Lung (tissue), 11 donors: ENCODE measurements at regions not wholly inside any gene's neighbourhood (a gene's known extent, or its start where the extent isn't known, plus 50 kb on each side); places are given as distances from the start of the nearest gene placed in this dataset.
A peak's percentile ranks its signal among the peaks of the same experiment; 100 is the strongest.

Experiments used
- ATAC-seq: fragments of 200-7000 bp; cut with Tn5 transposase; one replicate; pipeline ENCODE4 v1.9.1; 2020; ENCODE audit warnings: moderate number of reproducible peaks; ENCODE audit not compliant: insufficient read depth, low FRiP score
- DNase-seq, 3 donors: peaks; one replicate each; pipeline ENCODE4 v3.0.0-alpha.2; 2013 to 2017
- H3K27ac ChIP-seq, 2 donors: one replicate each; pipeline ENCODE4 v1.5.1; 2013; ENCODE audit warnings: mild to moderate bottlenecking in 2 of 2, moderate library complexity in 2 of 2, control low read depth in 1 of 2, inconsistent platforms in 1 of 2, low read depth in 1 of 2, low read length in 1 of 2
- H3K27me3 ChIP-seq, 3 donors: one replicate each; pipeline ENCODE4 v1.5.1; 2013; ENCODE audit warnings: low read length in 2 of 3; ENCODE audit not compliant: control insufficient read depth in 3 of 3, insufficient read depth in 3 of 3
- H3K36me3 ChIP-seq, 4 donors: one replicate each; pipeline ENCODE4 v1.5.1; 2013; ENCODE audit warnings: low read length in 4 of 4, mild to moderate bottlenecking in 1 of 4, moderate library complexity in 1 of 4; ENCODE audit not compliant: control insufficient read depth in 4 of 4, insufficient read depth in 4 of 4
- H3K4me1 ChIP-seq, 5 donors: one replicate each; pipeline ENCODE4 v1.5.1; 2013; ENCODE audit warnings: low read length in 5 of 5, mild to moderate bottlenecking in 2 of 5, moderate library complexity in 1 of 5; ENCODE audit not compliant: control insufficient read depth in 5 of 5, insufficient read depth in 5 of 5
- H3K4me3 ChIP-seq: one replicate; pipeline ENCODE4 v1.5.1; 2013; ENCODE audit warnings: mild to moderate bottlenecking, control low read depth, moderate library complexity
- H3K9ac ChIP-seq, 2 donors: one replicate each; pipeline ENCODE4 v1.5.1; 2013; ENCODE audit warnings: low read length in 2 of 2, control low read depth in 1 of 2; ENCODE audit not compliant: insufficient read depth in 1 of 2
- H3K9me3 ChIP-seq, 4 donors: one replicate each; pipeline ENCODE4 v1.5.1; 2013; ENCODE audit warnings: low read length in 3 of 4, mild to moderate bottlenecking in 1 of 4, moderate library complexity in 1 of 4; ENCODE audit not compliant: control insufficient read depth in 4 of 4, insufficient read depth in 3 of 4
- CTCF ChIP-seq: IDR thresholded peaks from 2 replicates; pipeline ENCODE4 v1.5.1; 2012; ENCODE audit warnings: mild to moderate bottlenecking; ENCODE audit errors: control extremely low read depth, extremely low read depth
- WGBS, 2 donors: extraction: QIAGEN DNeasy Blood & Tissue Kit; methylation state at CpG; one replicate each; pipeline ENCODE4 v1.1.7; 2013; 5-methylcytosine and 5-hydroxymethylcytosine counted together
- donor health status: control.
- donor health status: control.
- donor health status: Bipolar disorder and iron deficiency.
- donor health status: healthy.
- donor health status: DM: yes; HTN: yes; CAD: no.

DNA sequence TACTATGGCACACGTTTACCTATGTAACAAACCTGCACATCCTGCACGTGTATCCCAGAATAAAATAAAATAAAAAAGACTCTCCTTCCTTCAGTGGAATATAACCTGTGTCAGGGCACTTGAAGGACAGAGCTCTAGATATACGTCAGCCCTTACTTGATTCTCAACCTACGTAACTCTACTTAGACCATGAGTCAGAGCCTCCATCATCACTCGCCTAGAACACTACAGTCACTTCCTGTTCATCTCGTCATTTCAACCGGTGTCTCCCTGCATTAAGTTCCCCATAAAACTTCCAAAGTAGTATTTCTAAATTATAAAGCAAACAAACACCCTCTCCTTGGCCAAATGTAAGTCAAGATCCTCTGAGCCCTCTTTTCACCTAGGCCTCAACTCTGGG lies 243.5 kb upstream of the CCNG1 start:
- H3K4me1 ChIP-seq, result peaks cover 0 to 21% (median 0%) of the 10 kb centered on the region in 5 donors
- H3K4me3 ChIP-seq, result no peak overlapping the region
- H3K9ac ChIP-seq, result no peak overlapping the region
- no peak for DNase-seq
- no peak for ATAC-seq
- no peak for TF ChIP-seq CTCF
- no peaks in the 10 kb centered on the region for H3K36me3 ChIP-seq
- 90% methylated on average over 7 of the region's 7 CpGs for WGBS, 2 donors
- H3K27me3 ChIP-seq, result no peaks in the 10 kb centered on the region
- H3K9me3 ChIP-seq, result no peaks in the 10 kb centered on the region
- H3K27ac ChIP-seq, result no peak overlapping the region

DNA sequence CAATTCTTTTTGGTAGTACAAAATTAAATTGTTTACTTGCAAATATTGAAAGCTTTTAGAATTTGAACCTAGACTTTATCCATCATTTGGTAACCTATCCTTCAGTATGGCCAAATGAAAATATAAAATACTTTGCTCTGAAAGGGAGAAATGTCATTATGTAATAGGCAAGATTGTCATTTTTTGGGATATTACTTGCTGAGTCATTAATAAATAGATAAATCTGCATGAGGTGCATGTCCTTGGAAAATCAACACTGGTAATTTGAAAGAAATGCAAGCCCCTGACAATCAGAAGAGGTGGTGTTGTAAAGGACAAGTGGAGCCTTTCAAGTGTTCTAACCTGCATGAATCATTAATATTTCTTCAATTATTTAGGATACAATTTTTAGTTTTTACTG lies 231.8 kb upstream of the CCNG1 start:
- H3K36me3 ChIP-seq, result no peaks in the 10 kb centered on the region
- no peak for DNase-seq
- no peak for TF ChIP-seq CTCF

GRCh38 chr5:163221581-163221980 lies 215.8 kb upstream of the CCNG1 start:
- TF ChIP-seq CTCF, result no peak
- 65 to 66% methylated on average over 4 of the region's 4 CpGs for WGBS, 2 donors

More for the DNA sequence above, 231.8 kb upstream of the CCNG1 start:
- no peak for ATAC-seq
- H3K9ac ChIP-seq, result no peak overlapping the region
- no peak overlapping the region for H3K27ac ChIP-seq
- H3K4me3 ChIP-seq, result no peak overlapping the region
- H3K27me3 ChIP-seq, result no peaks in the 10 kb centered on the region
- no peaks in the 10 kb centered on the region for H3K4me1 ChIP-seq
- H3K9me3 ChIP-seq, result no peaks in the 10 kb centered on the region

GRCh38 chr5:163222982-163223381 lies 214.4 kb upstream of the CCNG1 start:
- Histone ChIP-seq H3K4me1 (no peaks in the 10 kb centered on the region), H3K9ac (no peak overlapping the region), H3K4me3 (no peak overlapping the region), H3K9me3 (no peaks in the 10 kb centered on the region), H3K27me3 (no peaks in the 10 kb centered on the region), H3K27ac (no peak overlapping the region), H3K36me3 (no peaks in the 10 kb centered on the region)
- ATAC-seq (no peak), DNase-seq (no peak)
- 45 to 70% methylated on average over 1 of the region's 1 CpG for WGBS, 2 donors
- no peak for TF ChIP-seq CTCF

More at GRCh38 chr5:163221581-163221980, 215.8 kb upstream of the CCNG1 start:
- Histone ChIP-seq H3K9me3 (no peaks in the 10 kb centered on the region), H3K27ac (no peak overlapping the region), H3K4me3 (no peak overlapping the region), H3K9ac (no peak overlapping the region), H3K36me3 (no peaks in the 10 kb centered on the region), H3K4me1 (no peaks in the 10 kb centered on the region), H3K27me3 (no peaks in the 10 kb centered on the region)
- DNase-seq (peak in 2 of 3 donors; percentile 10 to 25), ATAC-seq (no peak)
